H1 (cell line): ENCODE measurements at regions not wholly inside any gene's neighbourhood (a gene's known extent, or its start where the extent isn't known, plus 50 kb on each side); places are given as distances from the start of the nearest gene placed in this dataset.

Source experiments
- ATF2 ChIP-seq: IDR thresholded peaks from 2 replicates; pipeline ENCODE4 v1.6.1; 2012; ENCODE audit warnings: low read length, inconsistent platforms
- EZH2 ChIP-seq: fragments of 200-600 bp; sonication (generic); IDR thresholded peaks from 2 replicates; pipeline ENCODE4 v1.7.1; 2012; ENCODE audit warnings: low read depth, mild to moderate bottlenecking, moderate library complexity, low read length, inconsistent platforms; ENCODE audit not compliant: severe bottlenecking
- POU5F1 ChIP-seq: IDR thresholded peaks from 2 replicates; pipeline ENCODE4 v1.6.1; 2011; ENCODE audit warnings: low read depth, mild to moderate bottlenecking, low read length, moderate library complexity
- RXRA ChIP-seq: IDR thresholded peaks from 2 replicates; pipeline ENCODE4 v1.6.1; 2011; ENCODE audit warnings: low read depth, mild to moderate bottlenecking, low read length, moderate library complexity; ENCODE audit not compliant: insufficient read depth
- SAP30 ChIP-seq: fragments of 300-600 bp; sonication (generic); IDR thresholded peaks from 2 replicates; pipeline ENCODE4 v1.7.1; 2012; ENCODE audit warnings: low read length, moderate library complexity, mild to moderate bottlenecking, inconsistent platforms; ENCODE audit not compliant: insufficient read depth, insufficient replicate concordance

GRCh38 chr18:1499265-1499664 lies 594.6 kb downstream of the ADCYAP1 start (continued):
- TF ChIP-seq ATF2 (no peak), EZH2 (no peak), RXRA (no peak), POU5F1 (no peak), SAP30 (no peak)
